ENCODE measurements at regions not wholly inside any gene's neighbourhood (a gene's known extent, or its start where the extent isn't known, plus 50 kb on each side); places are given as distances from the start of the nearest gene placed in this dataset.

- TF ChIP-seq FOXK2 (IDR thresholded peaks at IDR 0.05) (no peak), CHD2 (IDR thresholded peaks at IDR 0.05; ENCODE audit: borderline replicate concordance, low read depth, low read length) (no peak), ASH2L (IDR thresholded peaks at IDR 0.05; ENCODE audit: borderline replicate concordance, low read depth) (no peak)
Measured at GRCh38 chr4:28776004-28776403, 1915.4 kb downstream of the STIM2 start (continued).

- in situ Hi-C loops (cut with MboI) = no loop called here
- ChIA-PET POLR2A (no interaction called here), CTCF (no interaction called here), RAD21 (ENCODE audit: unreplicated experiment) (no interaction called here), SMC1A (ENCODE audit: uncharacterized antibody, unreplicated experiment) (no interaction called here)
- Histone ChIP-seq H4K20me1 (ENCODE audit: control insufficient read depth, insufficient read depth) (no peaks in the 10 kb centered on the region), H2AFZ (ENCODE audit: control insufficient read depth, low read depth, low read length) (no peak overlapping the region), H3K36me3 (ENCODE audit: control insufficient read depth in 2 of 2, insufficient read depth in 2 of 2, low read length in 1 of 2) (no peaks in the 10 kb centered on the region), H3K27ac (ENCODE audit: control insufficient read depth, insufficient read depth) (no peak overlapping the region), H3K4me2 (ENCODE audit: control insufficient read depth, insufficient read depth) (no peak overlapping the region), H3K27me3 (replicated peaks in 1 of 2; ENCODE audit: control insufficient read depth in 2 of 2, insufficient read depth in 2 of 2, low read length in 1 of 2) (no peaks in the 10 kb centered on the region), H3K4me1 (ENCODE audit: control insufficient read depth, insufficient read depth, low read length) (no peaks in the 10 kb centered on the region), H3K9me3 (replicated peaks; ENCODE audit: control insufficient read depth, insufficient read depth, low read length) (no peaks in the 10 kb centered on the region), H3K9ac (ENCODE audit: control insufficient read depth, insufficient read depth, low read length) (no peak overlapping the region), H3K4me3 (no peak overlapping the region), H3K79me2 (ENCODE audit: control insufficient read depth, insufficient read depth, low read length) (no peaks in the 10 kb centered on the region)
- intact Hi-C loops (cut with micrococcal nuclease; ENCODE audit: unreplicated experiment) = no loop called here
- no TSS peak for BruUV-seq (replicated peaks)
- ATAC-seq (no peak), DNase-seq (ENCODE audit: low read depth, low spot score) (no peak), FAIRE-seq (no peak)
- TF ChIP-seq SIN3A (IDR thresholded peaks at IDR 0.05; ENCODE audit: low read depth, low read length) (no peak), YY1 (IDR thresholded peaks at IDR 0.05; ENCODE audit: low read depth, low read length) (no peak), SUPT20H (IDR thresholded peaks at IDR 0.05; ENCODE audit: borderline replicate concordance, control insufficient read depth, low read depth, low read length) (no peak), GABPA (IDR thresholded peaks at IDR 0.05; ENCODE audit: low read depth) (no peak), MYC (IDR thresholded peaks at IDR 0.05; ENCODE audit: insufficient read depth, insufficient read length, insufficient replicate concordance, low read length, severe bottlenecking) (no peak), RFX5 (IDR thresholded peaks at IDR 0.05; ENCODE audit: low read depth, low read length) (no peak), ASH2L (IDR thresholded peaks at IDR 0.05; ENCODE audit: borderline replicate concordance, low read depth) (no peak), HCFC1 (IDR thresholded peaks at IDR 0.05; ENCODE audit: low read length) (no peak), HSF1 (IDR thresholded peaks at IDR 0.05; ENCODE audit: low read depth, low read length) (no peak), SREBF1 (IDR thresholded peaks at IDR 0.05; ENCODE audit: low read length) (no peak)
Measured at GRCh38 chr4:28784188-28784587, 1923.5 kb downstream of the STIM2 start.

All from GM12878 (cell line).